GM12873 (cell line): ENCODE measurements at regions not wholly inside any gene's neighbourhood (a gene's known extent, or its start where the extent isn't known, plus 50 kb on each side); places are given as distances from the start of the nearest gene placed in this dataset.

Experiments
- CTCF ChIP-seq: IDR thresholded peaks from 2 replicates; pipeline ENCODE4 v1.5.1; 2012; ENCODE audit warnings: low read depth, mild to moderate bottlenecking, moderate library complexity, low read length, control low read depth; ENCODE audit not compliant: insufficient read depth; ENCODE audit errors: missing control alignments

GRCh38 chrX:135632353-135632752 lies 81.1 kb upstream of the CT45A1 start:
- peak; percentile 29 for TF ChIP-seq CTCF

GRCh38 chrX:135639066-135639780 lies 74.2 kb upstream of the CT45A1 start:
- no peak for TF ChIP-seq CTCF

GRCh38 chrX:135643916-135644315 lies 69.5 kb upstream of the CT45A1 start:
- no peak for TF ChIP-seq CTCF

GRCh38 chrX:135644624-135645023 lies 68.8 kb upstream of the CT45A1 start:
- no peak for TF ChIP-seq CTCF

GRCh38 chrX:135649029-135649428 lies 64.4 kb upstream of the CT45A1 start:
- TF ChIP-seq CTCF: no peak

GRCh38 chrX:135649561-135649960 lies 63.9 kb upstream of the CT45A1 start:
- TF ChIP-seq CTCF: no peak

- TF ChIP-seq CTCF: no peak
Measured at GRCh38 chrX:135651647-135652295, 61.7 kb upstream of the CT45A1 start.
